Pancreas (tissue), 10 donors: ENCODE measurements at regions not wholly inside any gene's neighbourhood (a gene's known extent, or its start where the extent isn't known, plus 50 kb on each side); places are given as distances from the start of the nearest gene placed in this dataset.

Source experiments
- ATAC-seq, 4 donors: fragments of 200-7000 bp; cut with Tn5 transposase; one replicate each; pipeline versions ENCODE4 v1.8.0 to v1.9.1; 2020; ENCODE audit warnings: mild to moderate bottlenecking in 4 of 4, moderate library complexity in 4 of 4
- DNase-seq, 6 donors: peaks; one replicate each; pipeline ENCODE4 v3.0.0-alpha.2; 2020
- FAIRE-seq: peaks from 2 replicates; lab custom pipeline; 2012; peaks lifted over from hg19 to GRCh38; lab: Jason Lieb, UNC
- H3K27ac ChIP-seq, 4 donors: fragments of 200-600 bp; sonication (generic); 1 replicate in 3 of 4; 2 replicates in 1 of 4; pipeline versions ENCODE4 v1.5.0 to v1.8.0; 2020
- H3K27me3 ChIP-seq, 4 donors: fragments of 200-600 bp; one replicate each; pipeline ENCODE4 v1.8.0; 2021
- H3K36me3 ChIP-seq, 3 donors: fragments of 200-600 bp; sonication (generic) in 1 of 3; one replicate each; pipeline versions ENCODE4 v1.5.0 to v1.8.0; 2020 to 2021
- H3K4me1 ChIP-seq, 3 donors: fragments of 200-600 bp; one replicate each; pipeline ENCODE4 v1.8.0; 2021
- H3K4me3 ChIP-seq, 4 donors: fragments of 200-600 bp; sonication (generic) in 2 of 4; one replicate each; pipeline versions ENCODE4 v1.5.0 to v1.8.0; 2020 to 2021
- H3K9me3 ChIP-seq, 4 donors: fragments of 200-600 bp; one replicate each; pipeline ENCODE4 v1.8.0; 2021
- WGBS, 2 donors: extraction: QIAGEN DNeasy Blood & Tissue Kit; methylation state at CpG; one replicate each; pipeline ENCODE4 v1.1.7; 2013; 5-methylcytosine and 5-hydroxymethylcytosine counted together
- intact Hi-C, 3 donors: fragments of 100-400 bp; cut with DNase I; formaldehyde crosslinking; loops; one replicate each; pipeline versions ENCODE4 v1.11.1 to v1.14.2; 2022
- TF ChIP-seq, protein P1 (sequence below), 4 donors: fragments of 200-600 bp; sonication (generic) in 3 of 4; IDR thresholded peaks; one replicate each; pipeline versions ENCODE4 v1.5.0 to v1.8.0; 2021; ENCODE audit warnings: antibody characterized with exemption in 4 of 4
- donor health status: healthy with polysubstance abuse.
- donor health status: DM: no; HTN: no; CAD: no; lungs with moderate emphysema.
- donor health status: DM: no; HTN: no; CAD: no.
- donor health status: control.
- donor health status: control.
- donor health status: Bipolar disorder and iron deficiency.
- donor health status: DM: yes; HTN: yes; CAD: no.
- donor health status: DM: no; HTN: no; CAD: no.
- donor health status: DM: no; HTN: no; CAD: no.
- donor health status: DM: yes; HTN: yes; CAD: no.

DNA sequence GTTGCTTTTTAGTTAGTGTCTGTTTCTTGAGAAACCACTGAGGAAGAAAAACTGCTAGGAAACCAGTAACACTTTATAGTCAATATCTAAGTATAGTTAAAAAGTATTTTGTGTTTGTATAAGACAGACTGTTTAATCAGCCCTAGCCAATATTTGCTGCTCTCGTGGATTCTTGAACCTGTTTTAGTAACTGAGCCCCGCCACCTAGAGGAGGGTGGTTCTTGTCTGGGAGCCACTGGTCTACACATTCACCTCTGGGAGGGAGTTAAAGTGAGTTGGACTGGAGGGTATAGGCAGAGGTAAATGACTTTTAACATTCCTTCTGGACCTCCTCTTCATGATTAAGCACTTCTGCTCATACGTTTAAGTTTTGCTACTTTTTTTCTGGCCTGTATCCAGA is 117.2 kb downstream of the SPATA31D1 start:
- no peak overlapping the region for H3K27ac ChIP-seq
- 26 to 31% methylated on average over 3 of the region's 3 CpGs for WGBS, 2 donors
- TF ChIP-seq, protein P1, sequence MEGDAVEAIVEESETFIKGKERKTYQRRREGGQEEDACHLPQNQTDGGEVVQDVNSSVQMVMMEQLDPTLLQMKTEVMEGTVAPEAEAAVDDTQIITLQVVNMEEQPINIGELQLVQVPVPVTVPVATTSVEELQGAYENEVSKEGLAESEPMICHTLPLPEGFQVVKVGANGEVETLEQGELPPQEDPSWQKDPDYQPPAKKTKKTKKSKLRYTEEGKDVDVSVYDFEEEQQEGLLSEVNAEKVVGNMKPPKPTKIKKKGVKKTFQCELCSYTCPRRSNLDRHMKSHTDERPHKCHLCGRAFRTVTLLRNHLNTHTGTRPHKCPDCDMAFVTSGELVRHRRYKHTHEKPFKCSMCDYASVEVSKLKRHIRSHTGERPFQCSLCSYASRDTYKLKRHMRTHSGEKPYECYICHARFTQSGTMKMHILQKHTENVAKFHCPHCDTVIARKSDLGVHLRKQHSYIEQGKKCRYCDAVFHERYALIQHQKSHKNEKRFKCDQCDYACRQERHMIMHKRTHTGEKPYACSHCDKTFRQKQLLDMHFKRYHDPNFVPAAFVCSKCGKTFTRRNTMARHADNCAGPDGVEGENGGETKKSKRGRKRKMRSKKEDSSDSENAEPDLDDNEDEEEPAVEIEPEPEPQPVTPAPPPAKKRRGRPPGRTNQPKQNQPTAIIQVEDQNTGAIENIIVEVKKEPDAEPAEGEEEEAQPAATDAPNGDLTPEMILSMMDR (IDR thresholded peaks at IDR 0.05), result no peak
- no peaks in the 10 kb centered on the region for H3K36me3 ChIP-seq
- H3K9me3 ChIP-seq, result no peaks in the 10 kb centered on the region
- intact Hi-C loops, result no loop called here
- ATAC-seq (peak in 3 of 4 donors; percentile 38 to 71 (median 56)), FAIRE-seq (no peak), DNase-seq (peak in 1 of 6 donors; percentile 6)
- no peak overlapping the region for H3K4me3 ChIP-seq
- no peaks in the 10 kb centered on the region for H3K27me3 ChIP-seq
- no peaks in the 10 kb centered on the region for H3K4me1 ChIP-seq

DNA sequence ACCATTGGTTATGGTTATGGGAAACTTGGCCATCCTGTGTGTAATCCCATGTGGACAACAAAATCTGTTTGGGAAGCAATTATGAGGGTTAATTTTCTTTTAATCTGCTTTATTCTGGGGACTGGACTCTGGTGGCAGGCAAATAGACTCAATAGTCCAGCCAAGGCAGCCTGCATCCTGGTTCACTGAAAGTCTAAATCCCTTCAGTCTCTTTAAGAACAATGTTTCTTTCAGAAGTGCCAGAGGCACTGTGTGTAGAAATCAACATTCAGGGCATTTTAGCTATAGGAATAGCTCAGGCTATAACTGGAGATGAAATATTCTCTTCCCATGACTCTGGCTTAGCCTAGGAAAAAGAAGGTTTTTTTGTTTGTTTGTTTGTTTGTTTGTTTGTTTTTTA is 118.0 kb downstream of the SPATA31D1 start:
- Histone ChIP-seq H3K27ac (no peak overlapping the region), H3K4me3 (no peak overlapping the region), H3K9me3 (no peaks in the 10 kb centered on the region), H3K36me3 (no peaks in the 10 kb centered on the region), H3K4me1 (no peaks in the 10 kb centered on the region), H3K27me3 (no peaks in the 10 kb centered on the region)
- FAIRE-seq (no peak), DNase-seq (no peak), ATAC-seq (no peak)
- intact Hi-C loops, result no loop called here
- TF ChIP-seq, protein P1 (IDR thresholded peaks at IDR 0.05), result no peak

GRCh38 chr9:82108474-82108873 is 119.9 kb downstream of the SPATA31D1 start:
- 100% methylated on average over 1 of the region's 1 CpG for WGBS, 2 donors
- intact Hi-C loops, result no loop called here
- DNase-seq (no peak), FAIRE-seq (no peak), ATAC-seq (no peak)
- H3K36me3 ChIP-seq, result no peaks in the 10 kb centered on the region
- no peak overlapping the region for H3K27ac ChIP-seq
- no peak overlapping the region for H3K4me3 ChIP-seq
- TF ChIP-seq, protein P1 (IDR thresholded peaks at IDR 0.05), result no peak
- H3K4me1 ChIP-seq, result no peaks in the 10 kb centered on the region
- H3K9me3 ChIP-seq, result no peaks in the 10 kb centered on the region
- no peaks in the 10 kb centered on the region for H3K27me3 ChIP-seq

- FAIRE-seq (no peak), DNase-seq (no peak), ATAC-seq (no peak)
- H3K9me3 ChIP-seq, result no peaks in the 10 kb centered on the region
- no peaks in the 10 kb centered on the region for H3K36me3 ChIP-seq
- no peaks in the 10 kb centered on the region for H3K27me3 ChIP-seq
- H3K4me3 ChIP-seq, result no peak overlapping the region
- intact Hi-C loops, result no loop called here
- no peaks in the 10 kb centered on the region for H3K4me1 ChIP-seq
- no peak overlapping the region for H3K27ac ChIP-seq
- TF ChIP-seq, protein P1 (IDR thresholded peaks at IDR 0.05), result no peak
These were observed 120.4 kb downstream of the SPATA31D1 start for GRCh38 chr9:82108941-82109340.

DNA sequence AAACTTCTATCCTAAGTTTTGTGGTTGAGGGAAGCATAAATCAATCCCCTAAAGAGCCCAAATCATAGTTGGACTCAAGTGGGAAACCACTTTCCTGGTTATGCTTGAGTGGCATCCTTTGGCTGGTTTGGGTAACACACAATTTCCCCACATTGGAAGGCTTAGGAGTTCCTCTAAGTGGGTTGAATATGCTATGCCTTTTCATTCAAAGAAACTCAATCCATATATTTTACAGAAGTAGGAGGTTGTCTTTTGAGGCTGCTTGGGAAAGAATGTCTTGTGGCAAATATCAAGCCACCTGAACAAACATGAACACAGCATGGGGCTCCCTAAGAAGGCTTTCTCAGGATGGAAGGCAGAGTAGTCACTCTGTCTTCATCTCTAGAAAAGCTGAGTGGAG is 121.1 kb downstream of the SPATA31D1 start:
- H3K4me1 ChIP-seq, result no peaks in the 10 kb centered on the region
- ATAC-seq, result no peak

More for the DNA sequence above, 121.1 kb downstream of the SPATA31D1 start:
- no peak for DNase-seq
- no peaks in the 10 kb centered on the region for H3K27me3 ChIP-seq
- TF ChIP-seq, protein P1 (IDR thresholded peaks at IDR 0.05), result no peak
- FAIRE-seq, result no peak
- H3K36me3 ChIP-seq, result no peaks in the 10 kb centered on the region
- H3K27ac ChIP-seq, result no peak overlapping the region
- no peak overlapping the region for H3K4me3 ChIP-seq
- intact Hi-C loops, result no loop called here
- no peaks in the 10 kb centered on the region for H3K9me3 ChIP-seq
